GM19463 (cell line): ENCODE measurements at regions not wholly inside any gene's neighbourhood (a gene's known extent, or its start where the extent isn't known, plus 50 kb on each side); places are given as distances from the start of the nearest gene placed in this dataset.

Experiments used
- ATAC-seq: cut with Tn5 transposase; IDR thresholded peaks from one replicate; pipeline ENCODE4 v1.9.1; 2021; ENCODE audit warnings: mild to moderate bottlenecking, moderate library complexity; ENCODE audit not compliant: unreplicated experiment

GRCh38 chr2:60297296-60298005, 256.0 kb downstream of the BCL11A start:
- ATAC-seq, result no peak

- ATAC-seq, result no peak
These were observed 257.1 kb downstream of the BCL11A start for GRCh38 chr2:60296219-60296955.

- ATAC-seq, result no peak
These were observed 257.9 kb downstream of the BCL11A start for GRCh38 chr2:60295636-60295962.

- no peak for ATAC-seq
These were observed 258.4 kb downstream of the BCL11A start for GRCh38 chr2:60294901-60295635.

- no peak for ATAC-seq
These were observed 261.2 kb downstream of the BCL11A start for GRCh38 chr2:60292242-60292641.

GRCh38 chr2:60290509-60290908, 262.9 kb downstream of the BCL11A start:
- ATAC-seq, result no peak

- peak; percentile 45 for ATAC-seq
These were observed 267.7 kb downstream of the BCL11A start for GRCh38 chr2:60285626-60286316.

DNA sequence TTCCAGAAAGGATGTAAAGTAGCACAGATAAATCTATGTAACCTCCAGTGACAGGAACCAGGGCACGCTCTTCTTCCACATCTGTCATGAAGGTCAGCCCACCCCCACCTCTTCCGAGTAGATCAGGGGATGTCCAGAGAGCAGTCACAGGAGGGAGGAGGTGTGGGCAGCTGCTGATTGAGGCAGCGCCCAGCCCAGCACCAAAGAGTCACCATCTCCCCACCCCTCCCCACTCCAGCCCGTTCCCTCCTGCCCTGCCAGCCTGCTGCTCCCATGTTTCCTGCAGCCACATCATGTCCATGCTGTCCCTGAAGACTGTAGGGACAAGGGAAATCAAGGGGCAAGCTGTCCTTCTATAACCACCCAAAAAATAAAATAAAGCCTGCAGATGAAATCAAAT, 269.8 kb downstream of the BCL11A start:
- ATAC-seq, result no peak

DNA sequence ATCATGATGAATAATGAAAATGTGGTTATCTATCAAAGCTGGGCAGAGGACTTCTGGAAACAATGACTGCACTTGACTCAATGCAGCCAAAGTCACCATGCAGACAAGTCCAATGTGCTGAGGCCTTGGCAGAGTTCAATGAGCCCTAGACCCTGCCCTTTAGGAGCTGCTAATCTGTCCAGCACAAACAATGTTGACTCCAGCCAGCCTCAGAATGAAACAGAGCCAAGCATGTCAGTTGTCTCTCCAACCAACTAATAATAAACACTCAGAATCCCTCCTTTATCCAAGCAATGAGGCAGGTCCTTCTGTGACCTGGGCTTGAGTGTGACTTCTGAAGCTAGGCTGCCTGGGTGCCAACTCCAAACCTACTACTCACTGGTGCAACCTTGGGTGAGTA, 270.6 kb downstream of the BCL11A start:
- no peak for ATAC-seq

DNA sequence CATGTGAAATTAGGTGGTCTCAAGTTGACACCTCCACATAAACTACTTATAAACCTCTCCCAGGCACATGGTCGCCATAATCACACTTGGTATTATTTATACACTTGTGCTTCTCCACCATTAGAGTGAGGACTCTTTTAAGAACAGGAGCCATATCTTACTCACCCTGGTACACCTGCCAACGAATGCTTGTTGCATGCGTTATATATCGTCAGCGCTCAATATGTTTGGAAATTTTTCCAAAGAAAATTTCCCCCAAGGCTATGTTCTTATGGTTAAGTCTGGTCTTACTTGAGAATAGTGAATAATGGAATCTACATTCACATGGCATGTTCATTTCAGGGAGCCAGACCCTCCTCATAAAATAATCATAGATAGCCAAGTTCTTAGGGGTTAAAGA, 271.7 kb downstream of the BCL11A start:
- ATAC-seq, result no peak

DNA sequence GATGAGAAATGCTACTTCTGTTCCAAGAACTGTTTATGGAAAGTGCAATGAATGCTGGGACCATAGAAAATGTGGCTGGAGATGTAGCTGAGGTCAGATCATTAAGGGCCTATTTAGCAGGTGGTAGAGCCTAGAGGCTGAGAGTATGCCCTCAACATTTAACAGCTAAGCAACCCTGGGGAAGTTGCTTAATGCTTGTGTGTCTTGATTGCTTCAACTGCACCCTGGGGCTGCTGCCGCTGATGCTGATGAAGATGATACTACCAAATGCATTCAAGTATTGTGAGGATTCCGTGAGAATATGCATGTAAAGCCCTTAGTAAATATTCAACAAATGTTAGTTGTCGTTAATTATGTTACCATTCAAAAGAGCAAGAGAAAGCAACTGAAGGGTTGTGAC, 273.2 kb downstream of the BCL11A start:
- ATAC-seq, result no peak

DNA sequence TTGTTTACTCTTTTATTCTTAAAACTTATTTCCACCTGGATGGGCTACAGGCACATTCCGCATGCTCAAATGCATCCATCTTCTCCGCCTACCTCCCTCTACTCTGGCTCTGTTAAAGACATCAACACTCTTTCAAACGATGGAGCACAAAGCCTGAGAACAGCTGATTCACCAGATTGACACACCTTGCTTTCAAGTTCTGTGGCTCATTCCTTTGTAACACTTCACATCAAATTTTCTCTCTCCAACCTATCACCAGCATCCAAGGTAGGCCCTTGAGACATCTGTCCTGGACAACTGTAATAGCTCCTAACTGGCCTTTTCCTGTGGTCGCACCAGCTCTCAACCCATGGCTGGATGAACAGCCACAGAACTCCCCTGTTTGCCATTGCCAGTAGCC, 274.5 kb downstream of the BCL11A start:
- ATAC-seq, result no peak

- no peak for ATAC-seq
These were observed 277.5 kb downstream of the BCL11A start for GRCh38 chr2:60275958-60276357.

DNA sequence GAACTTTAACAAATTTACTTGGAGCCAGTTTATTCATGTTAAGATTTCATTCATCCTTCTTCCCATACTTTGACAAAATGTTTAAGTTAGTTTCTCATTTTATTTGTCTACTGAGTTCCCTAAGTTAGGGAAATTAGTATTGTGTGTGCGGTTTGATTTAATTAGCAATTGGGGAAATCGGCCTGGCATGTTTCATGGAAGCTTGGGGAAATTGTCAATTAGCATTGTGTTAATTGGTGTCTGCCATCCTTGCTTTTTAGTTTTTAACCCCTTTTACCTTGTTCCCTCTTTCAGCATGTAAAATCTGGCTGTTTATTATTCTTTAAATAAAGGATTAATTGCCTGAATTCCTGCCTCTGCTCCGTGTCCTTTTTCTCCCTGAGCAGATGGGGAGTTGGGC, 279.6 kb downstream of the BCL11A start:
- no peak for ATAC-seq

DNA sequence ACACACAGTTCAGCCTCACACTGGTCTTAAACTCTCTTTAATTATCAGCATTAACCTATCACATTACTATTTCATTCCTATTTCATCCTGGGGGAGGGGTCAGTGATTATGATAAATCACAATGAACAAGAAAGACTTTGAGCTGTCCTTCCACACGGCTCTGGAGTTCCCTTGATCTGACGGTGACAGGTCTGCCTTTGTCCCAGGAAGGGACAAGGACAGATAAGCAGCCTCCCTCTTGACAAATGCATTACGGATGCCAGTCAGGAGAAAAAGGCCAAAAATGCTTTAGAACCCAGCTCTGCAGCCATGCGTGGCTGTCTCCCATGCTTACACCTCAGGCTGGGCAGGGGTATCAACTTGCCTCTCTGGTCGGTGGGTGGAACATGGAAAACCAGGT, 281.7 kb downstream of the BCL11A start:
- no peak for ATAC-seq

GRCh38 chr2:60271131-60271530, 282.3 kb downstream of the BCL11A start:
- ATAC-seq, result no peak

DNA sequence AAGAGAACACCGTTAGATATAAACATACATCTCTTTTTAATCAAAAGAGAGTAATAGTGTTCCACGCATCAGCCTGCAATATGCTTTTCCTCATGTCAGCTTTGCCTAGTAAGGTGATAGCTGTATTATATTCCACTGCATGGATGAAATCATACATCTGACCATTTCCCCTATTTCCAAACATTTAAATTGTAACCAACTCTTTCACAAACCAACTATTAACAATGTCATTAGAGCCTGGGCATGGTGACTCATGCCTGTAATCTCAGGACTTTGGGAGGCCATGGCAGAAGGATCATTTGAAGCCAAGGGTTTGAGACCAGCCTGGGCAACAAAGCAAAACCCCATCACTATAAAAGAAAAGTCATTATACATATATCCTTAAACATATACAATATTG, 284.8 kb downstream of the BCL11A start:
- ATAC-seq, result no peak

GRCh38 chr2:60268032-60268431, 285.4 kb downstream of the BCL11A start:
- no peak for ATAC-seq

DNA sequence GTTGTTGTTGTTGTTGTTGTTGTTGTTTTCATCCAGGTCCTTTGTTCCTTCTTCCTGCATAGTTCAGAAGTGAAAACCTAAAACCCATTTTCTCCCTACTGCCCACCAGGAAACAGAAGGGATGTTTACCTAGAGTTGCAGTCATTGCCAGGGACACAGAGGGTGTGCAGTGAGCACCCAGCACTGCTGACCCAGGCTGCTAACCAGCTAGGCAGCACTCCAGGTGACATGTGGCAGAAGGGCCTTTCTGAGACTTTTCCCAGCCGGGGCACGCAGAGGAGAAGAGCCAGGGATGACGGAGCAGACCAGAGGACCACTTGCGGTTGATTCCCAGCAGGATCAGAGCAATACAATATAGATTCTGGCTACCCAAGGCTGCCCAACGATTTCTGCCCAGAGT, 286.3 kb downstream of the BCL11A start:
- ATAC-seq, result no peak

- no peak for ATAC-seq
These were observed 291.3 kb downstream of the BCL11A start for GRCh38 chr2:60262178-60262577.

DNA sequence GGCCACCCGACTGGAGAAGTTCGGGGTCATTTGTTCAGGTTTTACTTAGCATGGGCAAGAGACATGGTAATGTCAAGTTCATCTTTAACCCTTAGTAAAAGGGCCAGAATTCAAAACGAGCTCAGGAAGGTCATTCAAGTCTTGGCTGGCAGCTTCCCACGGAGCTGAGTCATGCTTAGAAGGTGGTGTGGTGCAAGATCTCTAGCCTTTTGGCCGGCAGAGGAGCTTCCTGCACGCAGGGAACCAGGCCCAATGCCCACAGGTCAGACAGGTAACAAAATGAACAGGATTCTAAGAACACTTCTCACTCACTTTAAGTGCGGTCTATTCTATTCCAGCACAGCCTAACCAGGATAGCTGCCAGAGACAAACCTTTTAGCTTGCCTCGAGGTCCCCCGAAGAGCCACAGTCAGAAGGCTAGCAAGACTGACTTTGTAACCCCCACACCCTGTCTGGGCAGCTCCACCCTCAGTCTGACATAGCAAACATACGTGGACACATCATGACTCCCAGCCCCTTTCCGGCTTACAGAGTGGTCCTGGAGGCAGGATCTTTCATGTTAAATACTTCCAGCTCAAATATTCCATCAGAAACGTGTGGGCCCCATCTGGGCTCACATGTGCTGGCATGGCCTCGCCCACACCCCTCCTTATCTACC, 292.7 kb downstream of the BCL11A start:
- no peak for ATAC-seq
